ENCODE measurements at regions not wholly inside any gene's neighbourhood (a gene's known extent, or its start where the extent isn't known, plus 50 kb on each side); places are given as distances from the start of the nearest gene placed in this dataset.
"Not testable (repeated sequence)": the region's sequence is repeated elsewhere in the genome, so short reads cannot be mapped to it uniquely, and the experiment has no call there.

DNA sequence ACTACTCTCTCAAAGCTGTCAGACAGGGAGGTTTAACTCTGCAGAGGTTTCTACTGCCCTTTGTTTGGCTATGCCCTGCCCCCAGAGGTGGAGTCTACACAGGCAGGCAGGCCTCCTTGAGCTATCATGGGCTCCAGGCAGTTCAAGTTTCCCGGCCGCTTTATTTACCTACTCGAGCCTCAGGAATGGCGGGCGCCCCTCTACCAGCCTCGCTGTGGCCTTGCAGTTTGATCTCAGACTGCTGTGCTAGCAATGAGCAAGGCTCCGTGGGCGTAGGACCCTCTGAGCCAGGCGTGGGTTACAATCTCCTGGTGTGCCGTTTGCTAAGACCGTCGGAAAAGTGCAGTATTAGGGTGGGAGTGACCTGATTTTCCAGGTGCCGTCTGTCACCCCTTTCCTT is 124.3 kb downstream of the PTCHD1 start:
- peaks cover 3 to 62% (median 20%) of the 10 kb centered on the region in 9 donors for H3K9me3 Mint-ChIP-seq
- H3K27me3 Mint-ChIP-seq, ATAC-seq, H3K4me3 Mint-ChIP-seq, H3K27ac Mint-ChIP-seq, DNase-seq, POLR2A ChIA-PET, H3K4me1 Mint-ChIP-seq: not testable (repeated sequence)
- peaks cover 0 to 19% (median 0%) of the 10 kb centered on the region in 3 donors for H3K36me3 Mint-ChIP-seq

- H3K36me3 Mint-ChIP-seq, result peaks cover 0 to 28% (median 0%) of the 10 kb centered on the region in 3 donors
- peaks cover 0 to 8% (median 0%) of the 10 kb centered on the region in 5 donors for H3K27me3 Mint-ChIP-seq
- H3K4me1 Mint-ChIP-seq, result no peaks in the 10 kb centered on the region
- no peak overlapping the region for H3K27ac Mint-ChIP-seq
- POLR2A ChIA-PET, result no interaction called here
- no peak overlapping the region for H3K4me3 Mint-ChIP-seq
- DNase-seq (no peak), ATAC-seq (no peak)
- peaks cover 4 to 80% (median 26%) of the 10 kb centered on the region in 9 donors for H3K9me3 Mint-ChIP-seq
These were observed 130.6 kb downstream of the PTCHD1 start for GRCh38 chrX:23465105-23465791.

GRCh38 chrX:23465985-23466384 is 131.3 kb downstream of the PTCHD1 start:
- peaks cover 4 to 82% (median 25%) of the 10 kb centered on the region in 9 donors for H3K9me3 Mint-ChIP-seq
- POLR2A ChIA-PET, result no interaction called here
- H3K4me3 Mint-ChIP-seq, result no peak overlapping the region
- no peak overlapping the region for H3K27ac Mint-ChIP-seq
- peaks cover 0 to 35% (median 0%) of the 10 kb centered on the region in 3 donors for H3K36me3 Mint-ChIP-seq
- H3K27me3 Mint-ChIP-seq, result peaks cover 0 to 8% (median 0%) of the 10 kb centered on the region in 5 donors
- DNase-seq (no peak), ATAC-seq (no peak)
- H3K4me1 Mint-ChIP-seq, result no peaks in the 10 kb centered on the region

DNA sequence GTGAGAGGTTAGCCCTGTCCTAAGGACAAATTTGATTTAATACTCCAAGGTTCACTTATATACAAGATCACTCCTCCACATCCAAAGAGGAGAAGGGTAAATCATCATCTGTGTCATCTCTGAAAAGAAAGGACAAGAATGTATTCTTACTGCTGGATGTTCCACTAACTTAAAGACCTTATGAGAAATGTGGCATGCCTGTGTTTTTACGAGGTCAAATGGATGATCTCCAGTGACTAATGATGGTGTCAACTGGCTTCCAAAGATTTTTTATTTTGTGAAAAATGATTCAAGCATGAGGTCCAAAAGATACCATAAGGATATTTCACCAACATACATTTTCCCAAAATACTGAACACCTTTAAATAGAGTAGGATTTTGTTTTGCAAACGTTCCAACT is 143.4 kb downstream of the PTCHD1 start:
- H3K36me3 Mint-ChIP-seq, result peaks cover 0 to 14% (median 0%) of the 10 kb centered on the region in 3 donors
- POLR2A ChIA-PET, result no interaction called here

DNA sequence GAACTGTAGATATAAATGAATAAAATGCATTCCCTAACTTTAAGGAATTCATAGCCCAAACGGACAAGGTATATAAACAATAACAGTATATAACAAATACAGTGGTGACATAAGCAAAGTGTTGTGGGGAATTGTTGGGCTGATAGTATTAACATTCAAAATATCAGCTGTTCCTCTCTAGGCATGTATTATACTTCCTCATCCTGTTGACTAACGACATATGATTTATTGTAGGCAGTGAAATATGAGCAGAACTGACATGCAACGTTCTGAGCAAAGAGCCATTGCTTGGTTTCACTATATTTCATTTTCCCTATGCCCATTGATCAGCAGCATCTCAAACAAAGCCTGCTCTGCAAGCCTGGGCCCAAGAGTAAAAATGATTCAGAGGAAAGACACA is 143.9 kb downstream of the PTCHD1 start:
- H3K4me3 Mint-ChIP-seq, result no peak overlapping the region
- H3K27me3 Mint-ChIP-seq, result peaks cover 0 to 9% (median 6%) of the 10 kb centered on the region in 5 donors
- H3K9me3 Mint-ChIP-seq, result peaks cover 0 to 17% (median 6%) of the 10 kb centered on the region in 9 donors
- DNase-seq (no peak), ATAC-seq (no peak)
- H3K27ac Mint-ChIP-seq, result no peak overlapping the region
- H3K4me1 Mint-ChIP-seq, result no peaks in the 10 kb centered on the region
- POLR2A ChIA-PET, result no interaction called here
- peaks cover 0 to 14% (median 0%) of the 10 kb centered on the region in 3 donors for H3K36me3 Mint-ChIP-seq

More for the DNA sequence above, 143.4 kb downstream of the PTCHD1 start:
- Mint-ChIP-seq H3K4me3 (no peak overlapping the region), H3K27ac (no peak overlapping the region), H3K4me1 (no peaks in the 10 kb centered on the region), H3K27me3 (peaks cover 0 to 9% (median 6%) of the 10 kb centered on the region in 5 donors), H3K9me3 (peaks cover 0 to 20% (median 6%) of the 10 kb centered on the region in 9 donors)
- DNase-seq (no peak), ATAC-seq (no peak)

DNA sequence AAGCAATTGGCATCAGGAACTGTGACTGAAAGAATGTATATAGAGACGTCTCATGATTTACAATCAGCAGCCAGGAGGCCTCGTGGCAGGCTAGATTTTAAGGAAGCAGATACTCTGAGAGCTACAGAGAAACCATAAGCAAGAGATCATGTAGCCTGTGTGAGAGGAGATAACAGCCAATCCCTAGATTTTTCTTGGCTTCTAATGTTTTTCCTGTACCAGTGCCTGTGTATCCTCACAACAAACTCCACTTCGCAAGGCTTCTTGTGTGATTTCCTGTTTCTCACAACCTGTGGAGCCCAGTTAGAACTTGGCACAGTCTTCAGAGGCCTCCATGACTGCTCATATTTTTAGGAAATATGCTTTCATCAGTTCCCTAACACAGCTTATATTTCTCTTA is 147.9 kb downstream of the PTCHD1 start:
- Mint-ChIP-seq H3K9me3 (peaks cover 0 to 23% (median 4%) of the 10 kb centered on the region in 9 donors), H3K36me3 (peaks cover 0 to 4% (median 0%) of the 10 kb centered on the region in 3 donors), H3K27me3 (peaks cover 0 to 5% (median 2%) of the 10 kb centered on the region in 5 donors), H3K4me3 (no peak overlapping the region), H3K27ac (no peak overlapping the region), H3K4me1 (no peaks in the 10 kb centered on the region)
- POLR2A ChIA-PET, result no interaction called here
- DNase-seq, result no peak
- ATAC-seq, result no peak

DNA sequence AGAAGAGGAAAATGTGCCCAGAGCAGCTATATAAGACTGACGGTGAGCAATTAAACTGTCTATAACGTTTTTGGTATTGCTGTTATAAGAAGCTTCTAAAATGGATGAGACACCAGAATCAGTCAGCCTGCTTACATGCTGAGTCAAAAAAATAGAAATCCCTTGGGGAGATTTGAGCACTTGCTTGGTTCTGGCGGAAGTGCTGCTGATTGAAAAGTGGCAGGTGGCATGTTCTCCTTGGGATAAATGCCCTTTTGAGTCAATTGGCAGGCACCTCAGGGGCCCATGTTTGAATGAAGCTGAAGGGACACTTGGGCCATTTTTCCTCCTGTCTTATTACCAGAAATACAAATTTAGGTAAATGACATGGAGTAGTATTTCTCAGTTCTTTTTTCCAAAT is 148.7 kb downstream of the PTCHD1 start:
- POLR2A ChIA-PET, result no interaction called here
- Mint-ChIP-seq H3K27ac (no peak overlapping the region), H3K27me3 (peaks cover 0 to 3% (median 0%) of the 10 kb centered on the region in 5 donors), H3K9me3 (peaks cover 0 to 24% (median 4%) of the 10 kb centered on the region in 9 donors), H3K4me1 (no peaks in the 10 kb centered on the region), H3K36me3 (peaks cover 0 to 4% (median 0%) of the 10 kb centered on the region in 3 donors), H3K4me3 (no peak overlapping the region)
- ATAC-seq (no peak), DNase-seq (no peak)

GRCh38 chrX:23493941-23494374 is 159.3 kb downstream of the PTCHD1 start:
- Mint-ChIP-seq H3K36me3 (no peaks in the 10 kb centered on the region), H3K4me3 (no peak overlapping the region), H3K9me3 (no peaks in the 10 kb centered on the region), H3K27me3 (no peaks in the 10 kb centered on the region), H3K4me1 (peaks cover 0 to 6% (median 0%) of the 10 kb centered on the region in 4 donors), H3K27ac (no peak overlapping the region)
- no peak for DNase-seq
- no peak for ATAC-seq
- POLR2A ChIA-PET, result no interaction called here

DNA sequence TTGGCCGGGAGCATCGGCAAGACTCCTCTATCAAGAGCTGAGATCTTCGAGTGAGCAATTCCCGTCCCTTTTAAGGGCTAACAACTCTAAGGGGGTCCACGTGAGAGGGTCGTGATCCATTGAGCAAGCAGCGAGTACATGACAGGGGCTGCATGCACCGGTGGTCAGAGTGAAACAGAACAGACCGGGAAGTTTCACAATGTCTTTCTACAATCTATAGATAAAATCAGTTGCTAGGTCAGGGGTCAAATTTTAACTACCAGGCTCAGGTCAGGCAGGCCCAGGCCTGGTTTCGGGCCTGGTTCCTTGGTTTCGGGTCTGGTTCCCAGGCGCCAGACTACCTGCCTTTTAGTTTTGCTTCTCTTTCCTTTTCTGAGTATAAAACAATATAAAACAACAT is 160.1 kb downstream of the PTCHD1 start:
- no peak overlapping the region for H3K4me3 Mint-ChIP-seq
- DNase-seq (no peak), ATAC-seq (no peak)
- no peaks in the 10 kb centered on the region for H3K36me3 Mint-ChIP-seq
- no peaks in the 10 kb centered on the region for H3K27me3 Mint-ChIP-seq
- no peak overlapping the region for H3K27ac Mint-ChIP-seq
- peaks cover 0 to 6% (median 0%) of the 10 kb centered on the region in 4 donors for H3K4me1 Mint-ChIP-seq
- POLR2A ChIA-PET, result no interaction called here
- no peaks in the 10 kb centered on the region for H3K9me3 Mint-ChIP-seq

- H3K36me3 Mint-ChIP-seq, result no peaks in the 10 kb centered on the region
- H3K9me3 Mint-ChIP-seq, result no peaks in the 10 kb centered on the region
- DNase-seq (no peak), ATAC-seq (no peak)
- no peaks in the 10 kb centered on the region for H3K27me3 Mint-ChIP-seq
- no peak overlapping the region for H3K27ac Mint-ChIP-seq
- POLR2A ChIA-PET, result no interaction called here
- H3K4me3 Mint-ChIP-seq, result no peak overlapping the region
- H3K4me1 Mint-ChIP-seq, result peaks cover 0 to 6% (median 0%) of the 10 kb centered on the region in 4 donors
These were observed 163.3 kb downstream of the PTCHD1 start for GRCh38 chrX:23497919-23498318.

DNA sequence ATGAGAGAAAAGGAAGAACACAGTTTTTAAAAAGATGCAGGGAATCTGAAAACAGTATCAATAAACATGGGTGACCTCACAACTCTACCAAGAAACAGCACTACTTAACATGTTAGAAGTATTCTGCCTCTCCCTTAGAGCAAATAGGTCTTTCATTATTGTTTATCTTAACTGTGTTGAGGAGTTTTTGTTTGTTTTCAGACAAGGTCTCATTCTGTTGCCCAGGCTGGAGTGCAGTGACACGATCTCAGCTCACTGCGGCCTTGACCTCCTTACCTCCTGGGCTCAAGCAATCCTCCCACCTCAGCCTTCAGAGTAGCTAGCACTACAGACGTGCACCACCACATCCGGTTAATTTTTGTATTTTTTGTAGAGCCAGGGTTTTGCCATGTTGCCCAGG is 165.3 kb upstream of the PRDX4 start:
- no peak overlapping the region for H3K4me3 Mint-ChIP-seq
- no peaks in the 10 kb centered on the region for H3K27me3 Mint-ChIP-seq
- no peak overlapping the region for H3K27ac Mint-ChIP-seq
- H3K4me1 Mint-ChIP-seq, result no peaks in the 10 kb centered on the region
- no peaks in the 10 kb centered on the region for H3K9me3 Mint-ChIP-seq
- DNase-seq (no peak), ATAC-seq (no peak)
- no peaks in the 10 kb centered on the region for H3K36me3 Mint-ChIP-seq
- POLR2A ChIA-PET, result no interaction called here

DNA sequence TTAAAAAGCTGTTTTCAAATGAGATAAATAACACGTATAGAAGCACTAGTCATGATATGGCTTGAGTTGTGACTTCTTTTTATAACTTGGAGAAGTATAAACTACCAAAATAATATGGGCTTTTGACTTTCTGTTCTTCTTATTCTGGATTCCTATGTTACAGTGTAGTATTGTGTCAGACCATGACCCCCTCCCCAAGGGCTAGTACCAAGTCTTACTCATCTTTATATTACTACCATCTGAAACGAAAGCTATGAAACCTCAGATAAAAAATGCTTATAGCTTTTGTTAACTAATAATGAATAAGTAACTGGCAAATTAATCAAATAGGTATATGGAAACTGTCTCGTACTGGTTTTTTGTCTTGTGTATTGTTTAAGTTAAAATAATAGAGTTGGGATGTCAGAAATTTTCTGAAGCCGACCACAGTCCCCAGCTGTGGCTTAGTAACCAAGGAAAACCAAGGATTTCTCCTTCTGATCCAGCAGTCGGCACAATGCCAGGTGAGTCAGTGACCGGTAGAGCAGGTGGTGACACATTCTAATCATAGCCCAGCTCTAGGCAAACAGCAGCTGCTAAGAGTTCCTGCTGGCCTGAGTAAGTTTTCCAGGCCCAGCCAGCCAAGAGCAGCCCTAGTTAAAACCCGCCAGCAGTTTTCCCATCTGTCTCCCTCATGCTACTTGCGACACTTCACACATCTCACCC is 163.3 kb upstream of the PRDX4 start:
- Mint-ChIP-seq H3K36me3 (no peaks in the 10 kb centered on the region), H3K27me3 (no peaks in the 10 kb centered on the region), H3K9me3 (peaks cover 0 to 9% (median 4%) of the 10 kb centered on the region in 9 donors), H3K4me3 (no peak overlapping the region), H3K4me1 (no peaks in the 10 kb centered on the region), H3K27ac (no peak overlapping the region)
- DNase-seq (no peak), ATAC-seq (no peak)
- POLR2A ChIA-PET, result no interaction called here

- H3K9me3 Mint-ChIP-seq, result peaks cover 0 to 13% (median 7%) of the 10 kb centered on the region in 9 donors
- ATAC-seq (no peak), DNase-seq (no peak)
- H3K27me3 Mint-ChIP-seq, result no peaks in the 10 kb centered on the region
- H3K4me3 Mint-ChIP-seq, result no peak overlapping the region
- no peak overlapping the region for H3K27ac Mint-ChIP-seq
- H3K36me3 Mint-ChIP-seq, result no peaks in the 10 kb centered on the region
- POLR2A ChIA-PET, result no interaction called here
- no peaks in the 10 kb centered on the region for H3K4me1 Mint-ChIP-seq
These were observed 162.8 kb upstream of the PRDX4 start for GRCh38 chrX:23504540-23504884.
